ENCODE measurements at regions not wholly inside any gene's neighbourhood (a gene's known extent, or its start where the extent isn't known, plus 50 kb on each side); places are given as distances from the start of the nearest gene placed in this dataset.

DNA sequence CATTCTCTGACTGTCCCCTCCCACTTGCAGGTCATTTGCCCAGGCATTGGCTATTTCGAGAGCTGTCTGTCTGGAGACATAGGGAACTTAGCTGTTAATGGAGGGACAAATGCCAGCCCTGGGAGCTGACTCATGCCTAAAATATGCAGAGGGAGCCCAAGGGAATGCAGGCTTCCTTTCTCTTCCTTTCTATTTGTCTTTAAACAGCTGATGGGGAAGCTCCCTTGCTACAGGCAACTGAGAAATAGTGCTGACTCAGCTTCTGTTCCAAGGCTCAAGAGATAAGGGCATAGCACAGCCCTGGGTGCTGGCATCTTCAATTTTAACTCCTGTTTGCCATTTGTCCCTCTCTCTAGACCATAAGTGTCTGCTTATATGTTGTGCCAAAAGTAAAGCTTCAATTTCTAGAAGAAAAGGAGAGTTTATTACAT is 82.7 kb upstream of the C1GALT1 start:
- peaks cover 8 to 18% (median 12%) of the 10 kb centered on the region in 4 experiments for H3K4me1 ChIP-seq (replicated peaks in 1 of 4; ENCODE audit: control insufficient read depth in 3 of 4, insufficient read depth in 4 of 4, low read length in 3 of 4)
- peak overlapping the region in 1 of 4 experiments; percentile 13; a peak in 1 of 8 replicates for H3K4me3 ChIP-seq (ENCODE audit: extremely low read depth in 1 of 4, insufficient read depth in 2 of 4, low read depth in 3 of 4, low read length in 4 of 4)
- no peak overlapping the region for H3K56ac ChIP-seq (replicated peaks; ENCODE audit: insufficient read length, low read depth, low read length)
- H2BK120ac ChIP-seq (replicated peaks; ENCODE audit: low read depth, low read length), result no peak overlapping the region
- no peak overlapping the region for H4K5ac ChIP-seq (ENCODE audit: insufficient read length, low read depth, low read length)
- H4K8ac ChIP-seq (ENCODE audit: extremely low read depth, insufficient read depth, low read length), result no peak overlapping the region
- H3K23ac ChIP-seq (ENCODE audit: insufficient read length), result no peak overlapping the region
- H3K79me2 ChIP-seq (ENCODE audit: control insufficient read depth in 1 of 2, insufficient read depth in 2 of 2, low read length in 2 of 2), result no peaks in the 10 kb centered on the region
- no peak overlapping the region for H4K91ac ChIP-seq (replicated peaks; ENCODE audit: insufficient read length, low read length)
- CTCF ChIA-PET (ENCODE audit: partially characterized antibody), result interaction anchor here (0.5 to 3.3 kb wide), 12 partner anchors 12 to 442 kb away, joined by 3 to 7 read pairs (median 4); partner anchors contain the start of gene C1GALT1
- H3K27ac ChIP-seq (ENCODE audit: low read depth, low read length), result no peak overlapping the region; the same call in 1 of the 2 replicates
- no peak overlapping the region for H3K9ac ChIP-seq (replicated peaks in 1 of 4; ENCODE audit: extremely low read depth in 1 of 4, low read depth in 3 of 4, low read length in 3 of 4)
- H2BK20ac ChIP-seq (ENCODE audit: low read length), result no peak overlapping the region
- H2AK5ac ChIP-seq (ENCODE audit: low read depth, low read length), result no peak overlapping the region
- no peaks in the 10 kb centered on the region for H3K9me3 ChIP-seq (ENCODE audit: insufficient read depth in 2 of 2, low read depth in 1 of 2, low read length in 1 of 2)
- FAIRE-seq (peak; percentile 99), DNase-seq (ENCODE audit: low read depth in 1 of 2, low spot score in 2 of 2) (peak; percentile 75 to 92)
- 40% methylated on average over 1 of the region's 1 CpG; no CpG with 5 or more reads in 1 of the 2 experiments for WGBS, 2 experiments (ENCODE audit: extremely low coverage in 1 of 2, insufficient coverage in 1 of 2, insufficient read length in 1 of 2, insufficient replicate concordance in 2 of 2, low coverage in 1 of 2, low lambda C conversion rate in 2 of 2, missing lambda C conversion rate in 1 of 2)
- no peaks in the 10 kb centered on the region; the same call in 1 of the 2 replicates for H3K23me2 ChIP-seq (ENCODE audit: low read depth, low read length)
- H3K36me3 ChIP-seq (ENCODE audit: control insufficient read depth in 2 of 4, insufficient read depth in 4 of 4, low read length in 3 of 4), result no peaks in the 10 kb centered on the region
- H3K4ac ChIP-seq (replicated peaks; ENCODE audit: insufficient read length, low read depth, low read length), result no peak overlapping the region
- no peaks in the 10 kb centered on the region for H3K79me1 ChIP-seq (ENCODE audit: low read depth, low read length)
- no peak overlapping the region for H2BK15ac ChIP-seq (ENCODE audit: low read length)
- no peaks in the 10 kb centered on the region for H3K27me3 ChIP-seq (replicated peaks in 1 of 4; ENCODE audit: control insufficient read depth in 3 of 4, extremely low read depth in 1 of 4, insufficient read depth in 3 of 4, low read length in 3 of 4)
- H4K20me1 ChIP-seq (replicated peaks in 1 of 2; ENCODE audit: control insufficient read depth in 1 of 2, insufficient read depth in 2 of 2, low read length in 2 of 2), result no peaks in the 10 kb centered on the region
- H2AFZ ChIP-seq (ENCODE audit: low read length), result no peak overlapping the region
- no peak overlapping the region for H3K14ac ChIP-seq (ENCODE audit: insufficient read length)
- H3K18ac ChIP-seq (ENCODE audit: extremely low read depth, low read length), result no peak overlapping the region
- 0 out of 2 replicates have a peak overlapping the region, but pooled peaks have one; percentile 79 for H2BK5ac ChIP-seq (ENCODE audit: low read depth, low read length)
- H2BK12ac ChIP-seq (ENCODE audit: low read depth, low read length), result no peak overlapping the region
- H3K4me2 ChIP-seq (ENCODE audit: insufficient read depth in 1 of 2, low read depth in 2 of 2, low read length in 2 of 2), result peak overlapping the region; percentile 45 to 56; a peak in 3 of 4 replicates
- POLR2A ChIA-PET (ENCODE audit: partially characterized antibody), result interaction anchor here (0.8 to 1.3 kb wide), 3 partner anchors 19 to 255 kb away, joined by 3 to 4 read pairs (median 3); no protein-coding TSS in a partner anchor
- TF ChIP-seq TCF12 (IDR thresholded peaks at IDR 0.05; ENCODE audit: low read depth, low read length) (0 out of 2 replicates have a peak, but pooled peaks have one; percentile 41), POLR2A (IDR thresholded peaks at IDR 0.05; ENCODE audit: control extremely low read depth in 1 of 2, low read depth in 2 of 2, low read length in 2 of 2) (peak in 1 of 2 experiments; percentile 37; a peak in 1 of 3 replicates), CEBPB (IDR thresholded peaks at IDR 0.05; ENCODE audit: low read depth, low read length) (0 out of 2 replicates have a peak, but pooled peaks have one; percentile 19), SP4 (IDR thresholded peaks at IDR 0.05; ENCODE audit: low read length) (no peak), RAD21 (IDR thresholded peaks at IDR 0.05 in 1 of 2, conservative IDR thresholded peaks at IDR 0.05 in 1 of 2; ENCODE audit: low read depth in 2 of 2, low read length in 2 of 2) (peak; percentile 10 to 32; a peak in 3 of 4 replicates), BACH1 (IDR thresholded peaks at IDR 0.05; ENCODE audit: low read length) (peak; percentile 100), TAF1 (IDR thresholded peaks at IDR 0.05; ENCODE audit: low read depth, low read length) (0 out of 2 replicates have a peak, but pooled peaks have one; percentile 6), RFX5 (IDR thresholded peaks at IDR 0.05; ENCODE audit: borderline replicate concordance, low read depth, low read length) (no peak), TBP (IDR thresholded peaks at IDR 0.05; ENCODE audit: low read depth, low read length) (no peak), CBX8 (IDR thresholded peaks at IDR 0.05; ENCODE audit: borderline replicate concordance, low read depth, low read length) (no peak), EP300 (IDR thresholded peaks at IDR 0.05; ENCODE audit: borderline replicate concordance in 1 of 2, low read depth in 2 of 2, low read length in 2 of 2) (no peak), KDM4A (IDR thresholded peaks at IDR 0.05; ENCODE audit: low read depth, low read length, severe bottlenecking) (no peak)
- TF ChIP-seq, protein P1, sequence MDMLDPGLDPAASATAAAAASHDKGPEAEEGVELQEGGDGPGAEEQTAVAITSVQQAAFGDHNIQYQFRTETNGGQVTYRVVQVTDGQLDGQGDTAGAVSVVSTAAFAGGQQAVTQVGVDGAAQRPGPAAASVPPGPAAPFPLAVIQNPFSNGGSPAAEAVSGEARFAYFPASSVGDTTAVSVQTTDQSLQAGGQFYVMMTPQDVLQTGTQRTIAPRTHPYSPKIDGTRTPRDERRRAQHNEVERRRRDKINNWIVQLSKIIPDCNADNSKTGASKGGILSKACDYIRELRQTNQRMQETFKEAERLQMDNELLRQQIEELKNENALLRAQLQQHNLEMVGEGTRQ (IDR thresholded peaks at IDR 0.05; ENCODE audit: low read length), result no peak
